BE2C (cell line): ENCODE measurements at regions not wholly inside any gene's neighbourhood (a gene's known extent, or its start where the extent isn't known, plus 50 kb on each side); places are given as distances from the start of the nearest gene placed in this dataset.
"Not testable (repeated sequence)": the region's sequence is repeated elsewhere in the genome, so short reads cannot be mapped to it uniquely, and the experiment has no call there.

Experiments used
- DNase-seq: peaks from one replicate; pipeline ENCODE4 v3.0.0-alpha.2; 2020
- H3K27me3 ChIP-seq: fragments of 250-450 bp; sonication (Bioruptor Pico); 2 replicates; pipeline ENCODE4 v1.5.1; 2020; ENCODE audit warnings: mild to moderate bottlenecking
- H3K36me3 ChIP-seq: fragments of 250-450 bp; sonication (Bioruptor Pico); 2 replicates; pipeline ENCODE4 v1.5.1; 2020; ENCODE audit warnings: mild to moderate bottlenecking
- H3K4me1 ChIP-seq: fragments of 250-450 bp; sonication (Bioruptor Pico); 2 replicates; pipeline ENCODE4 v1.5.1; 2020
- H3K4me3 ChIP-seq: 2 replicates; pipeline ENCODE4 v1.5.1; 2011; ENCODE audit warnings: low read depth, low read length
- H3K9me3 ChIP-seq: fragments of 250-450 bp; sonication (Bioruptor Pico); 2 replicates; pipeline ENCODE4 v1.5.1; 2020
- CTCF ChIP-seq: IDR thresholded peaks from 2 replicates; pipeline ENCODE4 v1.5.1; 2012; ENCODE audit warnings: mild to moderate bottlenecking, low read depth, low read length

- no peak for TF ChIP-seq CTCF
- Histone ChIP-seq H3K4me1 (no peaks in the 10 kb centered on the region), H3K9me3 (no peaks in the 10 kb centered on the region), H3K4me3 (no peak overlapping the region), H3K36me3 (no peaks in the 10 kb centered on the region), H3K27me3 (peaks cover 1% of the 10 kb centered on the region; the same call in 1 of the 2 replicates)
- no peak for DNase-seq
These were observed 121.3 kb upstream of the CCND2 start for GRCh38 chr12:4152145-4152795.

GRCh38 chr12:4151362-4152121 lies 122.0 kb upstream of the CCND2 start:
- no peaks in the 10 kb centered on the region for H3K36me3 ChIP-seq
- DNase-seq = no peak
- H3K9me3 ChIP-seq = no peaks in the 10 kb centered on the region
- no peaks in the 10 kb centered on the region for H3K27me3 ChIP-seq
- no peak overlapping the region for H3K4me3 ChIP-seq
- TF ChIP-seq CTCF = no peak
- H3K4me1 ChIP-seq = no peaks in the 10 kb centered on the region

GRCh38 chr12:4150355-4150754 lies 123.2 kb upstream of the CCND2 start:
- not testable (repeated sequence) for H3K4me1 ChIP-seq, H3K27me3 ChIP-seq, DNase-seq, H3K4me3 ChIP-seq, H3K36me3 ChIP-seq, H3K9me3 ChIP-seq

GRCh38 chr12:4148418-4149056 lies 125.0 kb upstream of the CCND2 start:
- H3K4me1 ChIP-seq = no peaks in the 10 kb centered on the region
- no peak for DNase-seq
- TF ChIP-seq CTCF = no peak
- no peak overlapping the region for H3K4me3 ChIP-seq
- no peaks in the 10 kb centered on the region for H3K36me3 ChIP-seq
- no peaks in the 10 kb centered on the region for H3K9me3 ChIP-seq
- H3K27me3 ChIP-seq = no peaks in the 10 kb centered on the region

- H3K9me3 ChIP-seq = no peaks in the 10 kb centered on the region
- no peak for TF ChIP-seq CTCF
- H3K4me1 ChIP-seq = no peaks in the 10 kb centered on the region
- H3K4me3 ChIP-seq = no peak overlapping the region
- H3K36me3 ChIP-seq = no peaks in the 10 kb centered on the region
- no peaks in the 10 kb centered on the region for H3K27me3 ChIP-seq
- DNase-seq = no peak
These were observed 126.5 kb upstream of the CCND2 start for GRCh38 chr12:4147031-4147481.

GRCh38 chr12:4145990-4146859 lies 127.3 kb upstream of the CCND2 start:
- Histone ChIP-seq H3K36me3 (no peaks in the 10 kb centered on the region), H3K4me3 (no peak overlapping the region), H3K27me3 (no peaks in the 10 kb centered on the region), H3K4me1 (no peaks in the 10 kb centered on the region), H3K9me3 (no peaks in the 10 kb centered on the region)
- no peak for DNase-seq
- TF ChIP-seq CTCF = no peak
